H1 (cell line): ENCODE measurements at regions not wholly inside any gene's neighbourhood (a gene's known extent, or its start where the extent isn't known, plus 50 kb on each side); places are given as distances from the start of the nearest gene placed in this dataset.
"Not testable (repeated sequence)": the region's sequence is repeated elsewhere in the genome, so short reads cannot be mapped to it uniquely, and the experiment has no call there.

Experiments used
- CTCF ChIA-PET: fragments of 300-600 bp; sonication (Branson Sonifier 250); formaldehyde crosslinking; loops from one replicate; lab custom pipeline; 2021; ENCODE audit not compliant: partially characterized antibody; lab: Charles Lee
- POLR2A ChIA-PET: fragments of 300-600 bp; sonication (Branson Sonifier 250); formaldehyde crosslinking; loops from one replicate; lab custom pipeline; 2021; ENCODE audit warnings: inconsistent platforms; ENCODE audit not compliant: partially characterized antibody; lab: Charles Lee
- DNase-seq, 2 experiments: peaks; one replicate each; pipeline versions ENCODE4 v3.0.0 to v3.0.0-alpha.2; 2010 to 2022; ENCODE audit warnings: low spot score in 2 of 2, low read depth in 1 of 2, mixed read lengths in 1 of 2
- FAIRE-seq: peaks from 2 replicates; lab custom pipeline; 2011; peaks lifted over from hg19 to GRCh38; lab: Jason Lieb, UNC
- H2AFZ ChIP-seq: 2 replicates; pipeline ENCODE4 v1.8.1; 2012; ENCODE audit warnings: low read length, inconsistent platforms
- H2AK5ac ChIP-seq: 2 replicates; pipeline ENCODE4 v1.6.1; 2013; ENCODE audit warnings: low read depth, low read length
- H2BK120ac ChIP-seq: replicated peaks from 2 replicates; pipeline ENCODE3; 2013; ENCODE audit warnings: low read depth, low read length, inconsistent platforms
- H2BK12ac ChIP-seq: 2 replicates; pipeline ENCODE4 v1.6.1; 2013; ENCODE audit warnings: low read depth, low read length
- H2BK15ac ChIP-seq: 2 replicates; pipeline ENCODE4 v1.6.1; 2013; ENCODE audit warnings: low read length
- H2BK20ac ChIP-seq: 2 replicates; pipeline ENCODE4 v1.6.1; 2013; ENCODE audit warnings: low read length
- H2BK5ac ChIP-seq: 2 replicates; pipeline ENCODE4 v1.6.1; 2013; ENCODE audit warnings: low read depth, low read length
- H3K14ac ChIP-seq: 2 replicates; pipeline ENCODE4 v1.6.1; 2013; ENCODE audit warnings: inconsistent platforms; ENCODE audit not compliant: insufficient read length
- H3K18ac ChIP-seq: 2 replicates; pipeline ENCODE4 v1.6.1; 2013; ENCODE audit warnings: low read length; ENCODE audit errors: extremely low read depth
- H3K23ac ChIP-seq: 2 replicates; pipeline ENCODE4 v1.6.1; 2013; ENCODE audit warnings: inconsistent platforms; ENCODE audit not compliant: insufficient read length
- H3K23me2 ChIP-seq: 2 replicates; pipeline ENCODE4 v1.6.1; 2013; ENCODE audit warnings: low read depth, low read length
- H3K27ac ChIP-seq: 2 replicates; pipeline ENCODE4 v1.6.1; 2011; ENCODE audit warnings: low read depth, low read length, inconsistent platforms
- H3K27me3 ChIP-seq, 4 experiments: replicated peaks in 1 of 4; 1 replicate in 1 of 4; 2 replicates in 3 of 4; pipeline versions ENCODE4 v1.6.1 to v1.8.1; 2011 to 2013; ENCODE audit warnings: low read length in 3 of 4, mild to moderate bottlenecking in 3 of 4, inconsistent platforms in 2 of 4, mixed read lengths in 2 of 4, moderate library complexity in 1 of 4; ENCODE audit not compliant: control insufficient read depth in 3 of 4, insufficient read depth in 3 of 4; ENCODE audit errors: extremely low read depth in 1 of 4
- H3K36me3 ChIP-seq, 4 experiments: 2 replicates each; pipeline versions ENCODE4 v1.6.1 to v1.8.1; 2011 to 2013; ENCODE audit warnings: mild to moderate bottlenecking in 4 of 4, low read length in 3 of 4, moderate library complexity in 2 of 4, control low read depth in 1 of 4, inconsistent platforms in 1 of 4; ENCODE audit not compliant: insufficient read depth in 4 of 4, control insufficient read depth in 2 of 4
- H3K4ac ChIP-seq: replicated peaks from 2 replicates; pipeline ENCODE3; 2013; ENCODE audit warnings: low read length, low read depth, mixed read lengths, inconsistent platforms; ENCODE audit not compliant: insufficient read length
- H3K4me1 ChIP-seq, 4 experiments: replicated peaks in 1 of 4; 1 replicate in 1 of 4; 2 replicates in 3 of 4; pipeline versions ENCODE4 v1.6.1 to v1.8.1; 2011 to 2013; ENCODE audit warnings: low read length in 3 of 4, inconsistent platforms in 2 of 4, mixed read lengths in 1 of 4; ENCODE audit not compliant: insufficient read depth in 4 of 4, control insufficient read depth in 3 of 4
- H3K4me2 ChIP-seq, 2 experiments: 2 replicates each; pipeline versions ENCODE4 v1.6.1 to v1.8.1; 2011 to 2013; ENCODE audit warnings: low read depth in 2 of 2, low read length in 2 of 2, control low read depth in 1 of 2, inconsistent platforms in 1 of 2, mild to moderate bottlenecking in 1 of 2; ENCODE audit not compliant: insufficient read depth in 1 of 2
- H3K4me3 ChIP-seq, 4 experiments: fragments of 200-600, 300-600 bp in 1 of 4; sonication (generic), shearing (Covaris generic), sonication (Bioruptor Twin) in 1 of 4; 2 replicates each; pipeline versions ENCODE4 v1.5.1 to v1.8.1; 2011 to 2016; ENCODE audit warnings: low read length in 4 of 4, low read depth in 3 of 4, control low read depth in 2 of 4, inconsistent platforms in 2 of 4, mild to moderate bottlenecking in 2 of 4, mixed read lengths in 1 of 4, moderate library complexity in 1 of 4; ENCODE audit not compliant: insufficient read depth in 2 of 4; ENCODE audit errors: extremely low read depth in 1 of 4
- H3K56ac ChIP-seq: replicated peaks from 2 replicates; pipeline ENCODE3; 2013; ENCODE audit warnings: low read depth, mild to moderate bottlenecking, mixed read lengths, low read length, inconsistent platforms; ENCODE audit not compliant: insufficient read length
- H3K79me1 ChIP-seq: 2 replicates; pipeline ENCODE4 v1.6.1; 2013; ENCODE audit warnings: low read depth, low read length, control low read depth
- H3K79me2 ChIP-seq, 2 experiments: 2 replicates each; pipeline versions ENCODE4 v1.6.1 to v1.8.1; 2012 to 2013; ENCODE audit warnings: low read length in 2 of 2, mild to moderate bottlenecking in 2 of 2, inconsistent platforms in 1 of 2; ENCODE audit not compliant: insufficient read depth in 2 of 2, control insufficient read depth in 1 of 2
- H3K9ac ChIP-seq, 4 experiments: replicated peaks in 1 of 4; 1 replicate in 1 of 4; 2 replicates in 3 of 4; pipeline versions ENCODE4 v1.6.1 to v1.8.1; 2011 to 2013; ENCODE audit warnings: low read depth in 3 of 4, low read length in 3 of 4, control low read depth in 2 of 4, mild to moderate bottlenecking in 2 of 4, moderate library complexity in 2 of 4, inconsistent platforms in 1 of 4; ENCODE audit errors: extremely low read depth in 1 of 4
- H3K9me3 ChIP-seq, 2 experiments: 2 replicates each; pipeline versions ENCODE4 v1.6.1 to v1.8.1; 2012 to 2013; ENCODE audit warnings: mild to moderate bottlenecking in 2 of 2, moderate library complexity in 2 of 2, control low read depth in 1 of 2, inconsistent platforms in 1 of 2, low read depth in 1 of 2, low read length in 1 of 2, mixed read lengths in 1 of 2; ENCODE audit not compliant: insufficient read depth in 2 of 2
- H4K20me1 ChIP-seq, 2 experiments: replicated peaks in 1 of 2; 2 replicates each; pipeline versions ENCODE3 to v1.8.1; 2011 to 2013; ENCODE audit warnings: inconsistent platforms in 2 of 2, low read length in 2 of 2, mild to moderate bottlenecking in 1 of 2; ENCODE audit not compliant: insufficient read depth in 2 of 2, control insufficient read depth in 1 of 2
- H4K5ac ChIP-seq: 2 replicates; pipeline ENCODE4 v1.6.1; 2013; ENCODE audit warnings: low read length, low read depth, mixed read lengths, inconsistent platforms; ENCODE audit not compliant: insufficient read length
- H4K8ac ChIP-seq: 2 replicates; pipeline ENCODE4 v1.8.0; 2013; ENCODE audit warnings: mild to moderate bottlenecking, moderate library complexity, low read length, inconsistent platforms; ENCODE audit not compliant: insufficient read depth; ENCODE audit errors: extremely low read depth
- H4K91ac ChIP-seq: replicated peaks from 2 replicates; pipeline ENCODE3; 2013; ENCODE audit warnings: low read length, mixed read lengths, inconsistent platforms; ENCODE audit not compliant: insufficient read length
- WGBS, 2 experiments: shearing (Covaris generic) in 1 of 2; methylation state at CpG; one replicate each; pipeline versions ENCODE4 v1.1.6 to v1.1.7; 2013 to 2015; ENCODE audit warnings: low lambda C conversion rate in 2 of 2, mixed read lengths in 2 of 2, inconsistent platforms in 1 of 2, low coverage in 1 of 2, missing lambda C conversion rate in 1 of 2; ENCODE audit not compliant: insufficient replicate concordance in 2 of 2, insufficient coverage in 1 of 2, insufficient read length in 1 of 2; ENCODE audit errors: extremely low coverage in 1 of 2, missing lambda C conversion rate in 1 of 2; 5-methylcytosine and 5-hydroxymethylcytosine counted together

GRCh38 chr13:58385336-58385735, 753.8 kb downstream of the PCDH17 start:
- H2AK5ac ChIP-seq, result not testable (repeated sequence)

More at GRCh38 chr13:58385336-58385735, 753.8 kb downstream of the PCDH17 start:
- CTCF ChIA-PET, H3K9ac ChIP-seq, H2BK12ac ChIP-seq, H3K23ac ChIP-seq, H4K20me1 ChIP-seq, H4K91ac ChIP-seq, H2AFZ ChIP-seq, H3K27ac ChIP-seq, H3K14ac ChIP-seq, H3K4me1 ChIP-seq, H2BK120ac ChIP-seq, H2BK20ac ChIP-seq, H3K4ac ChIP-seq, H3K4me3 ChIP-seq, H3K23me2 ChIP-seq, H3K36me3 ChIP-seq, H3K4me2 ChIP-seq, H4K8ac ChIP-seq, H2BK5ac ChIP-seq, H3K56ac ChIP-seq, H3K27me3 ChIP-seq, H2BK15ac ChIP-seq, H3K18ac ChIP-seq, FAIRE-seq, H4K5ac ChIP-seq, H3K9me3 ChIP-seq, DNase-seq, H3K79me2 ChIP-seq, H3K79me1 ChIP-seq: not testable (repeated sequence)
- WGBS, 2 experiments, result 96% methylated on average over 18 of the region's 18 CpGs; no CpG with 5 or more reads in 1 of the 2 experiments
- POLR2A ChIA-PET, result interaction anchor here (0.7 kb wide), 1 partner anchor 105 kb away, joined by 3 read pairs; no protein-coding TSS in a partner anchor
